Fibroblast of lung (primary cell): ENCODE measurements at regions not wholly inside any gene's neighbourhood (a gene's known extent, or its start where the extent isn't known, plus 50 kb on each side); places are given as distances from the start of the nearest gene placed in this dataset.
"Not testable (repeated sequence)": the region's sequence is repeated elsewhere in the genome, so short reads cannot be mapped to it uniquely, and the experiment has no call there.

Experiments used
- EZH2 ChIP-seq: IDR thresholded peaks from 2 replicates; pipeline ENCODE4 v1.5.1; 2012; ENCODE audit warnings: low read length, control low read depth, mild to moderate bottlenecking; ENCODE audit errors: missing control alignments
- TF ChIP-seq, protein P1 (sequence below), 2 donors: IDR thresholded peaks in 1 of 2; conservative IDR thresholded peaks in 1 of 2; 1 replicate in 1 of 2; 2 replicates in 1 of 2; pipeline ENCODE4 v1.5.1; 2011 to 2012; ENCODE audit warnings: low read length in 2 of 2, control low read depth in 1 of 2, inconsistent platforms in 1 of 2, low read depth in 1 of 2, mild to moderate bottlenecking in 1 of 2

DNA sequence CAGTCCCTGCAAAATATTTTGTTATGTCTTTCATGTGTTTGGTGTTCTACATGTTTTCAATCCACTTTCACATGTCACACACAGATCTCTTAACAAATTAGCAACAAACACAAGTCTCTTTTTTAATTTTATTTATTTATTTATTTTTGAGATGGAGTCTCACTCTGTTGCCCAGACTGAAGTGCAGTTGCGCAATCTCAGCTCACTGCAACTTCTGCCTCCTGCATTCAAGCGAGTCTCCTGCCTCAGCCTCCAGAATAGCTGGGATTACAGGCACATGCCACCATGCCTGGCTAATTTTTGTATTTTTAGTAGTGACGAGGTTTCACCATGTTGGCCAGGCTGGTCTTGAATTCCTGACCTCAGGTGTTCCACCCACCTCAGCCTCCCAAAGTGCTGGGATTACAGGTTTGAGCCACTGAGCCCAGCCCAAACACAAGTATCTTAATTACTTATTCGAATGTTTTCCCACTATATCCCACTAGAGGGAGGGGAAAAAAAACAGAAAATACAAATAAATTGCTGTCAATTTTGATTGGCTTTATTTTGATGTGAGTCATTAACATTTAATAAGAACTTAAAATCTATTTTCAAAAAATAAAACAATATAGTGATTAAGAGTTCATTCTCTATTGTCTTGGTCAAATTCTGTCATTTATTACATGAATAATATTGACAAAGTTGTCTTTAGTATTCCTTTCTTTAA, 1641.0 kb upstream of the CELF4 start:
- not testable (repeated sequence) for TF ChIP-seq EZH2
- TF ChIP-seq, protein P1, sequence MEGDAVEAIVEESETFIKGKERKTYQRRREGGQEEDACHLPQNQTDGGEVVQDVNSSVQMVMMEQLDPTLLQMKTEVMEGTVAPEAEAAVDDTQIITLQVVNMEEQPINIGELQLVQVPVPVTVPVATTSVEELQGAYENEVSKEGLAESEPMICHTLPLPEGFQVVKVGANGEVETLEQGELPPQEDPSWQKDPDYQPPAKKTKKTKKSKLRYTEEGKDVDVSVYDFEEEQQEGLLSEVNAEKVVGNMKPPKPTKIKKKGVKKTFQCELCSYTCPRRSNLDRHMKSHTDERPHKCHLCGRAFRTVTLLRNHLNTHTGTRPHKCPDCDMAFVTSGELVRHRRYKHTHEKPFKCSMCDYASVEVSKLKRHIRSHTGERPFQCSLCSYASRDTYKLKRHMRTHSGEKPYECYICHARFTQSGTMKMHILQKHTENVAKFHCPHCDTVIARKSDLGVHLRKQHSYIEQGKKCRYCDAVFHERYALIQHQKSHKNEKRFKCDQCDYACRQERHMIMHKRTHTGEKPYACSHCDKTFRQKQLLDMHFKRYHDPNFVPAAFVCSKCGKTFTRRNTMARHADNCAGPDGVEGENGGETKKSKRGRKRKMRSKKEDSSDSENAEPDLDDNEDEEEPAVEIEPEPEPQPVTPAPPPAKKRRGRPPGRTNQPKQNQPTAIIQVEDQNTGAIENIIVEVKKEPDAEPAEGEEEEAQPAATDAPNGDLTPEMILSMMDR (conservative IDR thresholded peaks at IDR 0.05 in 1 of 2, IDR thresholded peaks at IDR 0.05 in 1 of 2; ENCODE audit: low read depth in 1 of 2, low read length in 2 of 2): not testable (repeated sequence)
